Mesenchymal stem cell (in vitro differentiated cells and primary cell): ENCODE measurements at regions not wholly inside any gene's neighbourhood (a gene's known extent, or its start where the extent isn't known, plus 50 kb on each side); places are given as distances from the start of the nearest gene placed in this dataset.
"Not testable (repeated sequence)": the region's sequence is repeated elsewhere in the genome, so short reads cannot be mapped to it uniquely, and the experiment has no call there.

Experiments used
- DNase-seq: peaks from one replicate; pipeline ENCODE4 v3.0.0-alpha.2; 2013
- H2AFZ ChIP-seq: one replicate; pipeline ENCODE4 v1.6.1; 2013; ENCODE audit warnings: low read depth, mild to moderate bottlenecking, control low read depth, inconsistent platforms, low read length, moderate library complexity
- H2AK5ac ChIP-seq: 2 replicates; pipeline ENCODE4 v1.6.1; 2013; ENCODE audit warnings: low read length, moderate library complexity, mild to moderate bottlenecking, inconsistent platforms; ENCODE audit not compliant: severe bottlenecking
- H2BK120ac ChIP-seq: one replicate; pipeline ENCODE4 v1.6.1; 2013; ENCODE audit warnings: low read depth, mild to moderate bottlenecking, inconsistent platforms, low read length, moderate library complexity
- H2BK12ac ChIP-seq, 2 experiments: one replicate each; pipeline ENCODE4 v1.6.1; 2013; ENCODE audit warnings: inconsistent platforms in 2 of 2, low read length in 2 of 2, mild to moderate bottlenecking in 2 of 2, moderate library complexity in 2 of 2, control low read depth in 1 of 2
- H2BK15ac ChIP-seq: one replicate; pipeline ENCODE4 v1.6.1; 2013; ENCODE audit warnings: mild to moderate bottlenecking, low read depth, inconsistent platforms; ENCODE audit not compliant: poor library complexity, severe bottlenecking
- H2BK5ac ChIP-seq: 2 replicates; pipeline ENCODE4 v1.6.1; 2013; ENCODE audit warnings: low read depth, mild to moderate bottlenecking, low read length, control low read depth, inconsistent platforms; ENCODE audit not compliant: poor library complexity, severe bottlenecking
- H3K14ac ChIP-seq, 2 experiments: one replicate each; pipeline ENCODE4 v1.6.1; 2013; ENCODE audit warnings: inconsistent platforms in 2 of 2, low read length in 2 of 2, control low read depth in 1 of 2, mild to moderate bottlenecking in 1 of 2, moderate library complexity in 1 of 2
- H3K18ac ChIP-seq, 2 experiments: one replicate each; pipeline ENCODE4 v1.6.1; 2013; ENCODE audit warnings: inconsistent platforms in 2 of 2, low read length in 2 of 2, control low read depth in 1 of 2, low read depth in 1 of 2, mild to moderate bottlenecking in 1 of 2
- H3K23ac ChIP-seq, 2 experiments: one replicate each; pipeline ENCODE4 v1.6.1; 2013; ENCODE audit warnings: inconsistent platforms in 2 of 2, low read length in 2 of 2, mild to moderate bottlenecking in 2 of 2, moderate library complexity in 2 of 2, control low read depth in 1 of 2
- H3K27ac ChIP-seq: 2 replicates; pipeline ENCODE4 v1.5.1; 2013; ENCODE audit warnings: mild to moderate bottlenecking, moderate library complexity, low read length, control low read depth, inconsistent platforms; ENCODE audit not compliant: poor library complexity, severe bottlenecking
- H3K27me3 ChIP-seq, 2 experiments: 2 replicates each; pipeline versions ENCODE4 v1.6.1 to v1.7.0; 2013; ENCODE audit warnings: low read length in 2 of 2, mild to moderate bottlenecking in 2 of 2, moderate library complexity in 2 of 2, control low read depth in 1 of 2, inconsistent platforms in 1 of 2; ENCODE audit not compliant: control insufficient read depth in 1 of 2, insufficient read depth in 1 of 2
- H3K36me3 ChIP-seq, 2 experiments: 2 replicates each; pipeline versions ENCODE4 v1.6.1 to v1.7.0; 2013; ENCODE audit warnings: low read length in 2 of 2, control low read depth in 1 of 2, inconsistent platforms in 1 of 2, low read depth in 1 of 2, mild to moderate bottlenecking in 1 of 2; ENCODE audit not compliant: insufficient read depth in 2 of 2, control insufficient read depth in 1 of 2
- H3K4ac ChIP-seq, 2 experiments: one replicate each; pipeline ENCODE4 v1.6.1; 2013; ENCODE audit warnings: inconsistent platforms in 2 of 2, low read length in 2 of 2, mild to moderate bottlenecking in 2 of 2, moderate library complexity in 2 of 2, control low read depth in 1 of 2, low read depth in 1 of 2
- H3K4me1 ChIP-seq: 2 replicates; pipeline ENCODE4 v1.6.1; 2013; ENCODE audit warnings: low read depth, low read length, control low read depth; ENCODE audit not compliant: control insufficient read depth, insufficient read depth
- H3K4me2 ChIP-seq: 2 replicates; pipeline ENCODE4 v1.6.1; 2013; ENCODE audit warnings: low read length, mild to moderate bottlenecking, inconsistent platforms; ENCODE audit not compliant: poor library complexity, severe bottlenecking
- H3K4me3 ChIP-seq, 2 experiments: 2 replicates each; pipeline versions ENCODE4 v1.5.1 to v1.7.0; 2013; ENCODE audit warnings: low read length in 2 of 2, mild to moderate bottlenecking in 2 of 2, control low read depth in 1 of 2, low read depth in 1 of 2; ENCODE audit not compliant: insufficient read depth in 1 of 2
- H3K79me1 ChIP-seq: replicated peaks from 2 replicates; pipeline ENCODE4 v1.6.1; 2013; ENCODE audit warnings: mild to moderate bottlenecking, control low read depth, low read length, inconsistent platforms; ENCODE audit not compliant: poor library complexity, severe bottlenecking
- H3K9ac ChIP-seq: 2 replicates; pipeline ENCODE4 v1.7.0; 2013; ENCODE audit warnings: mild to moderate bottlenecking, low read length, moderate library complexity
- H3K9me3 ChIP-seq: 2 replicates; pipeline ENCODE4 v1.7.0; 2013; ENCODE audit warnings: mild to moderate bottlenecking, low read length; ENCODE audit not compliant: control insufficient read depth
- H4K8ac ChIP-seq: one replicate; pipeline ENCODE4 v1.6.1; 2013; ENCODE audit warnings: inconsistent platforms, mild to moderate bottlenecking, low read length, moderate library complexity
- H4K91ac ChIP-seq: one replicate; pipeline ENCODE4 v1.6.1; 2013; ENCODE audit warnings: mild to moderate bottlenecking, low read length, inconsistent platforms
- WGBS: methylation state at CpG from one replicate; pipeline ENCODE4 v1.1.7; 2013; ENCODE audit warnings: mixed read lengths; 5-methylcytosine and 5-hydroxymethylcytosine counted together

DNA sequence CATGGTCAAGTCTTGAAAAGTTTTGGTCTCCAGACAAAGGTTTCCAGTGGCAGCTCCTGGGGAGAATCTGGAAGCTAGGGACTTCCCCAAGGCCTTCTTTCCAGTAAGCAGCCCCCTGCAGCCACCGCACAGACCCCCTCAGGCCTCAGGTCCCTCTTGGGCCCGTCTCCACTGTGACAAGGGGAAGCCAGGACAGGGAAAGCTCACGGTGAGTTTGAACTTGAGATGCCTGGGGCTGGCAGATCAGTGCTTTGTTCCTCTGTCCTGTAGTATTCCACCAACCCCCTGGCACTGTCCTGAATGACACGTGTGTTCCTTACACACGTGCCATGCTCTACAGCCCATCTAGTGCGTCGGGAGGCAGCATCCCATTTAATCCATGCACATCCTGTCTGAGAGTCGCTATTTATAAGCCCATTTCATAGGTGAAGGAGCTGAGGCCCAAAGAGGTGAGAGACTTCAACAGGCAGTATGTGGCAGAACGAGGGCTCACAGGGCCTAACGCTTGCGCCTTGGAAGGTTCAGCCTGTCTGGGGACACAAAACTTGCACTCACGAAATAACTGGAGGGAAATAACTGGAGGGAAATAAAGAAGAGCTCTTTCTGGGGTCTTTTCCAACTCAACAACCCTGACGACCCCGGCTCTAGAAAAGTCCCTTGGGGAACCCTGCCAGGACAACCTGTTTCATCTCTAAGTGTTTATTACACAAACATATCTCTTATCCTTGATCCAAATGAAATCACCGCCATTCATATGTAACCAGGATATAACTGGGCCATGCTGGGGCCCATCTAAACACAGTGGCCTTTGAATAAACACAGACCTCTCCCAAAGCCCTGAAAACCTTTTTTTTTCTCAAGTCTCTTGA lies 123.0 kb downstream of the BANF2 start:
- H3K4me2 ChIP-seq: no peak overlapping the region
- H3K27me3 ChIP-seq: no peaks in the 10 kb centered on the region
- 87% methylated on average over 15 of the region's 15 CpGs for WGBS
- no peak overlapping the region for H2BK120ac ChIP-seq
- peak overlapping the region in 1 of 2 experiments; percentile 29 for H3K18ac ChIP-seq
- H3K9ac ChIP-seq: no peak overlapping the region
- H3K4me1 ChIP-seq: peaks cover 4% of the 10 kb centered on the region
- H4K91ac ChIP-seq: no peak overlapping the region
- H2BK15ac ChIP-seq: no peak overlapping the region
- H3K4me3 ChIP-seq: no peak overlapping the region
- no peaks in the 10 kb centered on the region for H3K79me1 ChIP-seq
- H3K27ac ChIP-seq: no peak overlapping the region
- H4K8ac ChIP-seq: no peak overlapping the region
- no peak overlapping the region for H3K14ac ChIP-seq
- no peak overlapping the region for H3K23ac ChIP-seq
- H3K36me3 ChIP-seq: no peaks in the 10 kb centered on the region
- H2AK5ac ChIP-seq: no peak overlapping the region
- H2BK5ac ChIP-seq: no peak overlapping the region
- H2AFZ ChIP-seq: peak overlapping the region; percentile 36
- peak overlapping the region in 1 of 2 experiments; percentile 37 for H2BK12ac ChIP-seq
- H3K4ac ChIP-seq: no peak overlapping the region
- DNase-seq: no peak
- peaks cover 3% of the 10 kb centered on the region for H3K9me3 ChIP-seq

DNA sequence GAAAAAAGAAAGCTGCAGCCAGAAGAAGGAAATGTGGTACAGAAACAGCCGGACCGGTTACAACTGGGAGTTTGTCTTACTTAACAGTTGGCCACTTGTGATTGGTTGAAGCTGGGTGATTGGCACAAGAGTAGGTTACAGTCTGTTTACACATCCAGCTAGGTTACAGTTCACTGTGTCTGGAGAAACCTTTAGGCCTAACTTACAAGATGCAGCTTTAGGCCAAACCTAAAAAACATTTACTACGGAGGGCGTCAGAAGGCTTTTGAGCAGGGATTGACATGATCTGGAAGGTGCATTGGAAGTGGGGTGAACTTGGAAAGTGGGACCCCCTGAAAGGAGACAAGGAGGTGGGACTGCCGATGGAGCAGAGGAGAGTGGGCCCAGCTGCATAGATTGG lies 122.3 kb downstream of the BANF2 start:
- Histone ChIP-seq H3K27me3 (no peaks in the 10 kb centered on the region), H2AK5ac (no peak overlapping the region), H4K91ac (no peak overlapping the region), H2BK5ac (no peak overlapping the region), H3K9me3 (peaks cover 3% of the 10 kb centered on the region), H3K4me3 (no peak overlapping the region), H4K8ac (no peak overlapping the region), H3K9ac (no peak overlapping the region), H3K18ac (no peak overlapping the region), H3K27ac (no peak overlapping the region), H3K4ac (no peak overlapping the region), H2BK15ac (no peak overlapping the region), H3K4me2 (no peak overlapping the region), H3K23ac (no peak overlapping the region), H2BK120ac (no peak overlapping the region), H2AFZ (no peak overlapping the region), H2BK12ac (no peak overlapping the region), H3K14ac (no peak overlapping the region), H3K4me1 (peaks cover 9% of the 10 kb centered on the region), H3K36me3 (no peaks in the 10 kb centered on the region), H3K79me1 (no peaks in the 10 kb centered on the region)
- 75% methylated on average over 5 of the region's 5 CpGs for WGBS
- DNase-seq: peak; percentile 75

DNA sequence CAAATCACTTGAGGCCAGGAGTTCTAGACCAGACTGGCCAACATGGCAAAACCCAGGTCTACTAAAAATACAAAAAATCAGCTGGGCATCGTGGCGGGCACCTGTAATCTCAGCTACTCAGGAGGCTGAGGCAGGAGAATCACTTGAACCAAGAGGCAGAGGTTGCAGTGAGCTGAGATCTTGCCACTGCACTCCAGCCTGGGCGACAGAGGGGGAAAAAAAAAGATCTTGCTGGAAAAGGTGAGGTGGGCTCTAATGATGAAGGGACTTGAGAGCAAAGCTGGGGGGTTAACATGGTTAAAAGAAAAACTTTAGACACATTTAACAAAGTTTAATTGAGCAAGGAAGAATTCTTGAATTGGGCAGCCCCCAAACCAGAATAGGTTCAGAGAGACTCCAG lies 121.8 kb downstream of the BANF2 start:
- not testable (repeated sequence) for H3K79me1 ChIP-seq, DNase-seq, H4K91ac ChIP-seq, H2BK120ac ChIP-seq, H3K27ac ChIP-seq, H3K4ac ChIP-seq, H3K18ac ChIP-seq, H2AK5ac ChIP-seq, H3K9me3 ChIP-seq, H3K23ac ChIP-seq, H2BK5ac ChIP-seq, H3K27me3 ChIP-seq, H3K9ac ChIP-seq, H2BK12ac ChIP-seq, H3K14ac ChIP-seq, H2BK15ac ChIP-seq, H3K4me3 ChIP-seq, H2AFZ ChIP-seq, H4K8ac ChIP-seq, H3K36me3 ChIP-seq, H3K4me2 ChIP-seq
- peaks cover 14% of the 10 kb centered on the region for H3K4me1 ChIP-seq
- WGBS: 98% methylated on average over 3 of the region's 3 CpGs

DNA sequence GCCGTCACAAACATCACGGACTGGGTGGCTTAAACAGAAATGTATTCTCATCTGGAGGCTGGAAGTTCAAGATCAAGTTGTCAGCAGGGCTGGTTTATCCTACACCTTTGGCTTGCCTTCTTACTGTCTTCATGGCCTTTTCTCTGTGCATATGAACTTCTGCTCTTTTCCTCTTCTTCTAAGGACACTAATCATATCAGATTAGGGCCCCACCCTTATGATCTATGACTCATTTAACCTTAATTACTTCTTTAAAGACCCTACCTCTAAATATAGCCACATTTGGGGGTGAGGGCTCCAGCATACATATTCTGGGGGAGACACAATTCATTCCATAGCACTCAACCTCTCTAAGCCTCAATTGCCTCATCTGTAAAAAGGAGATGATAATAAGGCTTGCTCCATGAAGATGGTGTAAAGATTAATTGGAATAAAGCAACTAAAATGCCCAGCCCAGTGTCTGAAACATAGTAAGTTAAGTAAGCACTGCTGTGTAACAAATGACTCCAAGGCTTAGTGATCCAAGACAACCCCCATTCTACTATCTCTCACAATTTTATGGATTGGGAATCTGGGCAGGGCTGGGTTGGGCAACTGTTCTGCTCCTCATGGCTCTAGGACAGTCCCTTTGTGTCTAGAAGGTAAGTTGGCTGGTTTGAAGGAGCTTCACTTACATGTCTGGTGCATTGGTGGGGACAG lies 119.8 kb downstream of the BANF2 start:
- Histone ChIP-seq H4K8ac (no peak overlapping the region), H4K91ac (no peak overlapping the region), H3K4ac (no peak overlapping the region), H3K4me2 (no peak overlapping the region), H3K79me1 (no peaks in the 10 kb centered on the region), H3K9ac (no peak overlapping the region), H2BK15ac (no peak overlapping the region), H3K4me3 (no peak overlapping the region), H3K4me1 (peaks cover 10% of the 10 kb centered on the region), H3K36me3 (no peaks in the 10 kb centered on the region), H3K14ac (no peak overlapping the region), H2BK12ac (no peak overlapping the region), H2AK5ac (no peak overlapping the region), H3K27ac (no peak overlapping the region), H3K9me3 (peaks cover 3% of the 10 kb centered on the region), H3K18ac (no peak overlapping the region), H2AFZ (no peak overlapping the region), H2BK120ac (no peak overlapping the region), H3K27me3 (no peaks in the 10 kb centered on the region), H3K23ac (no peak overlapping the region), H2BK5ac (no peak overlapping the region)
- WGBS: 97% methylated on average over 2 of the region's 2 CpGs
- DNase-seq: no peak
